ENCODE measurements at regions not wholly inside any gene's neighbourhood (a gene's known extent, or its start where the extent isn't known, plus 50 kb on each side); places are given as distances from the start of the nearest gene placed in this dataset.

DNA sequence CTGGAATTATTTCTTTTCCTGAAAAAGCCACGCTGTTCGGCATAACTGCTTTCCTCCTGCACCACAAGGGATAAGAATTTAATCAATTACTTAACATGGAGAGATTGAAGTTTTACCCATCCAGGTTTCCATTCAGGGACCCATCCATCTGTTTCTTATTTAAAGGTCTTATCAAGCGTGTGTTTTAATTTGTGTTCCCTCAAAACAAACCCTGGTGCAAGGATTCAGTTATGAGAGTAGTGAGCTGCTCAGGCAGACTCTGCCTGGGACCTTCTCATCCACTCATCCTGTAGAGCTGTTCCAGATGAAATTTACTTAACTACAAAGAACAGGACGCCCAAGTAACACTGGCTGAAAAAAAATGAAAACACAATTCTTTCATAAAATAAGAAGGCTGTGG is 97.8 kb downstream of the BANF2 start:
- H3K36me3 ChIP-seq (ENCODE audit: control insufficient read depth in 1 of 2, insufficient read depth in 2 of 2, low read length in 2 of 2): no peaks in the 10 kb centered on the region
- ATAC-seq (no peak), DNase-seq (ENCODE audit: low read depth, low spot score) (no peak)
- no peak overlapping the region for H3K4me3 ChIP-seq (replicated peaks in 1 of 2; ENCODE audit: low read depth in 1 of 2, low read length in 2 of 2)
- H2AFZ ChIP-seq (ENCODE audit: low read depth, low read length, poor library complexity, severe bottlenecking): no peak overlapping the region
- ChIA-PET CTCF (no interaction called here), POLR2A (no interaction called here), RAD21 (ENCODE audit: low non-redundant PET in 1 of 2, low total read pairs in 2 of 2, uncharacterized antibody in 2 of 2, unreplicated experiment in 2 of 2) (no interaction called here)
- H4K20me1 ChIP-seq (ENCODE audit: insufficient read depth): no peaks in the 10 kb centered on the region
- no peaks in the 10 kb centered on the region for H3K9me3 ChIP-seq (ENCODE audit: control insufficient read depth in 1 of 2, insufficient read depth in 1 of 2, low read depth in 1 of 2, low read length in 2 of 2)
- H3K27ac ChIP-seq (ENCODE audit: low read depth, low read length): no peak overlapping the region
- no TSS peak for BruUV-seq (replicated peaks)
- H3K9ac ChIP-seq (ENCODE audit: low read length): no peak overlapping the region
- TF ChIP-seq, protein P1, sequence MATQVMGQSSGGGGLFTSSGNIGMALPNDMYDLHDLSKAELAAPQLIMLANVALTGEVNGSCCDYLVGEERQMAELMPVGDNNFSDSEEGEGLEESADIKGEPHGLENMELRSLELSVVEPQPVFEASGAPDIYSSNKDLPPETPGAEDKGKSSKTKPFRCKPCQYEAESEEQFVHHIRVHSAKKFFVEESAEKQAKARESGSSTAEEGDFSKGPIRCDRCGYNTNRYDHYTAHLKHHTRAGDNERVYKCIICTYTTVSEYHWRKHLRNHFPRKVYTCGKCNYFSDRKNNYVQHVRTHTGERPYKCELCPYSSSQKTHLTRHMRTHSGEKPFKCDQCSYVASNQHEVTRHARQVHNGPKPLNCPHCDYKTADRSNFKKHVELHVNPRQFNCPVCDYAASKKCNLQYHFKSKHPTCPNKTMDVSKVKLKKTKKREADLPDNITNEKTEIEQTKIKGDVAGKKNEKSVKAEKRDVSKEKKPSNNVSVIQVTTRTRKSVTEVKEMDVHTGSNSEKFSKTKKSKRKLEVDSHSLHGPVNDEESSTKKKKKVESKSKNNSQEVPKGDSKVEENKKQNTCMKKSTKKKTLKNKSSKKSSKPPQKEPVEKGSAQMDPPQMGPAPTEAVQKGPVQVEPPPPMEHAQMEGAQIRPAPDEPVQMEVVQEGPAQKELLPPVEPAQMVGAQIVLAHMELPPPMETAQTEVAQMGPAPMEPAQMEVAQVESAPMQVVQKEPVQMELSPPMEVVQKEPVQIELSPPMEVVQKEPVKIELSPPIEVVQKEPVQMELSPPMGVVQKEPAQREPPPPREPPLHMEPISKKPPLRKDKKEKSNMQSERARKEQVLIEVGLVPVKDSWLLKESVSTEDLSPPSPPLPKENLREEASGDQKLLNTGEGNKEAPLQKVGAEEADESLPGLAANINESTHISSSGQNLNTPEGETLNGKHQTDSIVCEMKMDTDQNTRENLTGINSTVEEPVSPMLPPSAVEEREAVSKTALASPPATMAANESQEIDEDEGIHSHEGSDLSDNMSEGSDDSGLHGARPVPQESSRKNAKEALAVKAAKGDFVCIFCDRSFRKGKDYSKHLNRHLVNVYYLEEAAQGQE (IDR thresholded peaks at IDR 0.05; ENCODE audit: low read depth): no peak
- TF ChIP-seq CEBPB (IDR thresholded peaks at IDR 0.05; ENCODE audit: low read depth) (no peak), ELF1 (IDR thresholded peaks at IDR 0.05; ENCODE audit: borderline replicate concordance, low read depth) (no peak), POLR2AphosphoS5 (IDR thresholded peaks at IDR 0.05; ENCODE audit: low read depth, low read length) (no peak), YY1 (IDR thresholded peaks at IDR 0.05; ENCODE audit: extremely low read depth, insufficient replicate concordance, low read depth, low read length) (no peak), SRF (IDR thresholded peaks at IDR 0.05; ENCODE audit: low read depth) (no peak), CBX3 (IDR thresholded peaks at IDR 0.05; ENCODE audit: low read depth) (no peak), EZH2 (IDR thresholded peaks at IDR 0.05) (no peak), POLR2A (IDR thresholded peaks at IDR 0.05; ENCODE audit: borderline replicate concordance, extremely low read depth, insufficient read depth, insufficient read length) (no peak), FOSL1 (IDR thresholded peaks at IDR 0.05; ENCODE audit: low read depth) (no peak), EGR1 (IDR thresholded peaks at IDR 0.05; ENCODE audit: low read depth) (no peak), ZFX (IDR thresholded peaks at IDR 0.05) (no peak), JUND (IDR thresholded peaks at IDR 0.05) (no peak), EZH2phosphoT487 (IDR thresholded peaks at IDR 0.05; ENCODE audit: borderline replicate concordance) (no peak)
- TF ChIP-seq, protein P2, sequence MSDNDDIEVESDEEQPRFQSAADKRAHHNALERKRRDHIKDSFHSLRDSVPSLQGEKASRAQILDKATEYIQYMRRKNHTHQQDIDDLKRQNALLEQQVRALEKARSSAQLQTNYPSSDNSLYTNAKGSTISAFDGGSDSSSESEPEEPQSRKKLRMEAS (IDR thresholded peaks at IDR 0.05): no peak
- TF ChIP-seq, protein P3, sequence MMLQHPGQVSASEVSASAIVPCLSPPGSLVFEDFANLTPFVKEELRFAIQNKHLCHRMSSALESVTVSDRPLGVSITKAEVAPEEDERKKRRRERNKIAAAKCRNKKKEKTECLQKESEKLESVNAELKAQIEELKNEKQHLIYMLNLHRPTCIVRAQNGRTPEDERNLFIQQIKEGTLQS (IDR thresholded peaks at IDR 0.05): no peak
- TF ChIP-seq, protein P4, sequence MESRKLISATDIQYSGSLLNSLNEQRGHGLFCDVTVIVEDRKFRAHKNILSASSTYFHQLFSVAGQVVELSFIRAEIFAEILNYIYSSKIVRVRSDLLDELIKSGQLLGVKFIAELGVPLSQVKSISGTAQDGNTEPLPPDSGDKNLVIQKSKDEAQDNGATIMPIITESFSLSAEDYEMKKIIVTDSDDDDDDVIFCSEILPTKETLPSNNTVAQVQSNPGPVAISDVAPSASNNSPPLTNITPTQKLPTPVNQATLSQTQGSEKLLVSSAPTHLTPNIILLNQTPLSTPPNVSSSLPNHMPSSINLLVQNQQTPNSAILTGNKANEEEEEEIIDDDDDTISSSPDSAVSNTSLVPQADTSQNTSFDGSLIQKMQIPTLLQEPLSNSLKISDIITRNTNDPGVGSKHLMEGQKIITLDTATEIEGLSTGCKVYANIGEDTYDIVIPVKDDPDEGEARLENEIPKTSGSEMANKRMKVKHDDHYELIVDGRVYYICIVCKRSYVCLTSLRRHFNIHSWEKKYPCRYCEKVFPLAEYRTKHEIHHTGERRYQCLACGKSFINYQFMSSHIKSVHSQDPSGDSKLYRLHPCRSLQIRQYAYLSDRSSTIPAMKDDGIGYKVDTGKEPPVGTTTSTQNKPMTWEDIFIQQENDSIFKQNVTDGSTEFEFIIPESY (IDR thresholded peaks at IDR 0.05; ENCODE audit: extremely low read depth, insufficient replicate concordance, low read length): no peak
- TF ChIP-seq, protein P5, sequence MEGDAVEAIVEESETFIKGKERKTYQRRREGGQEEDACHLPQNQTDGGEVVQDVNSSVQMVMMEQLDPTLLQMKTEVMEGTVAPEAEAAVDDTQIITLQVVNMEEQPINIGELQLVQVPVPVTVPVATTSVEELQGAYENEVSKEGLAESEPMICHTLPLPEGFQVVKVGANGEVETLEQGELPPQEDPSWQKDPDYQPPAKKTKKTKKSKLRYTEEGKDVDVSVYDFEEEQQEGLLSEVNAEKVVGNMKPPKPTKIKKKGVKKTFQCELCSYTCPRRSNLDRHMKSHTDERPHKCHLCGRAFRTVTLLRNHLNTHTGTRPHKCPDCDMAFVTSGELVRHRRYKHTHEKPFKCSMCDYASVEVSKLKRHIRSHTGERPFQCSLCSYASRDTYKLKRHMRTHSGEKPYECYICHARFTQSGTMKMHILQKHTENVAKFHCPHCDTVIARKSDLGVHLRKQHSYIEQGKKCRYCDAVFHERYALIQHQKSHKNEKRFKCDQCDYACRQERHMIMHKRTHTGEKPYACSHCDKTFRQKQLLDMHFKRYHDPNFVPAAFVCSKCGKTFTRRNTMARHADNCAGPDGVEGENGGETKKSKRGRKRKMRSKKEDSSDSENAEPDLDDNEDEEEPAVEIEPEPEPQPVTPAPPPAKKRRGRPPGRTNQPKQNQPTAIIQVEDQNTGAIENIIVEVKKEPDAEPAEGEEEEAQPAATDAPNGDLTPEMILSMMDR (IDR thresholded peaks at IDR 0.05 in 2 of 3, conservative IDR thresholded peaks at IDR 0.05 in 1 of 3; ENCODE audit: borderline replicate concordance in 1 of 3, insufficient read depth in 1 of 3, low read depth in 2 of 3, low read length in 2 of 3): no peak
- H3K4me2 ChIP-seq (ENCODE audit: low read length): no peak overlapping the region
- no peaks in the 10 kb centered on the region for H3K27me3 ChIP-seq (ENCODE audit: insufficient read depth, low read length)
- intact Hi-C loops (cut with micrococcal nuclease): no loop called here
- H3K9me2 ChIP-seq (ENCODE audit: insufficient read depth): no peaks in the 10 kb centered on the region
- no peaks in the 10 kb centered on the region for H3K79me2 ChIP-seq (ENCODE audit: insufficient read depth, low read length)
- no peaks in the 10 kb centered on the region for H3K4me1 ChIP-seq (ENCODE audit: control insufficient read depth in 1 of 2, insufficient read depth in 2 of 2, low read length in 2 of 2)

All from HCT116 (cell line).